GM23248 (cell line): ENCODE measurements at regions not wholly inside any gene's neighbourhood (a gene's known extent, or its start where the extent isn't known, plus 50 kb on each side); places are given as distances from the start of the nearest gene placed in this dataset.

ENCODE experiments used
- DNase-seq: peaks from one replicate; pipeline ENCODE4 v3.0.0-alpha.2; 2015
- H2AFZ ChIP-seq: fragments of 200-600 bp; sonication (generic); 2 replicates; pipeline ENCODE4 v1.6.1; 2016; ENCODE audit warnings: antibody characterized with exemption
- H3F3A ChIP-seq: fragments of 200-600 bp; sonication (generic); 2 replicates; pipeline ENCODE4 v1.6.1; 2016; ENCODE audit warnings: mild to moderate bottlenecking, antibody characterized with exemption, mixed run types; ENCODE audit not compliant: insufficient read depth
- H3K27ac ChIP-seq: fragments of 200-600 bp; sonication (generic); 2 replicates; pipeline ENCODE4 v1.5.1; 2016; ENCODE audit warnings: mild to moderate bottlenecking
- H3K27me3 ChIP-seq: fragments of 200-600 bp; sonication (generic); replicated peaks from 2 replicates; pipeline ENCODE4 v1.6.1; 2016; ENCODE audit warnings: mild to moderate bottlenecking; ENCODE audit not compliant: insufficient read depth
- H3K36me3 ChIP-seq: fragments of 200-600 bp; sonication (generic); 2 replicates; pipeline ENCODE4 v1.6.1; 2016; ENCODE audit warnings: low read depth, mild to moderate bottlenecking
- H3K4me1 ChIP-seq: fragments of 200-600 bp; sonication (generic); 2 replicates; pipeline ENCODE4 v1.6.1; 2016; ENCODE audit warnings: mild to moderate bottlenecking; ENCODE audit not compliant: insufficient read depth
- H3K4me2 ChIP-seq: fragments of 200-600 bp; sonication (generic); one replicate; pipeline ENCODE4 v1.6.1; 2016; ENCODE audit warnings: mild to moderate bottlenecking; ENCODE audit not compliant: unreplicated experiment
- H3K4me3 ChIP-seq: fragments of 200-600 bp; sonication (generic); 2 replicates; pipeline ENCODE4 v1.5.1; 2016; ENCODE audit warnings: mild to moderate bottlenecking
- H3K79me2 ChIP-seq: fragments of 200-600 bp; sonication (generic); 2 replicates; pipeline ENCODE4 v1.6.1; 2016; ENCODE audit warnings: mild to moderate bottlenecking; ENCODE audit not compliant: insufficient read depth
- H3K9ac ChIP-seq: fragments of 200-600 bp; sonication (generic); 2 replicates; pipeline ENCODE4 v1.6.1; 2016; ENCODE audit warnings: mild to moderate bottlenecking
- H3K9me2 ChIP-seq: fragments of 200-600 bp; sonication (generic); 2 replicates; pipeline ENCODE4 v1.6.1; 2016; ENCODE audit warnings: mixed run types, mild to moderate bottlenecking, moderate library complexity; ENCODE audit not compliant: insufficient read depth
- H3K9me3 ChIP-seq: fragments of 200-600 bp; sonication (generic); one replicate; pipeline ENCODE4 v1.6.1; 2017; ENCODE audit warnings: low read depth
- H4K20me1 ChIP-seq: fragments of 200-600 bp; sonication (generic); 2 replicates; pipeline ENCODE4 v1.6.0; 2016; ENCODE audit not compliant: insufficient read depth
- EZH2 ChIP-seq: fragments of 200-600 bp; sonication (generic); IDR thresholded peaks from 2 replicates; pipeline ENCODE4 v1.6.1; 2018; ENCODE audit warnings: antibody characterized with exemption, mild to moderate bottlenecking; ENCODE audit not compliant: insufficient read depth, poor library complexity, severe bottlenecking
- EZH2phosphoT487 ChIP-seq: fragments of 200-600 bp; sonication (generic); IDR thresholded peaks from 2 replicates; pipeline ENCODE4 v1.6.1; 2018; ENCODE audit warnings: antibody characterized with exemption, moderate library complexity, mild to moderate bottlenecking, low read depth; ENCODE audit not compliant: insufficient read depth
- WGBS, 2 experiments: methylation state at CpG; one replicate each; pipeline ENCODE4 v1.1.6; 2015 to 2017; ENCODE audit warnings: low lambda C conversion rate in 2 of 2, low coverage in 1 of 2; ENCODE audit errors: missing lambda C conversion rate in 2 of 2; 5-methylcytosine and 5-hydroxymethylcytosine counted together
- in situ Hi-C: fragments of 300-500 bp; cut with MboI; formaldehyde crosslinking; loops from 2 replicates; pipeline ENCODE4 v1.15.0; 2020

GRCh38 chr4:124943145-124943889 lies 230.8 kb upstream of the ANKRD50 start:
- no peak overlapping the region for H3K9ac ChIP-seq
- no peaks in the 10 kb centered on the region for H3K27me3 ChIP-seq
- H3K79me2 ChIP-seq, result no peaks in the 10 kb centered on the region
- in situ Hi-C loops, result no loop called here
- H3K4me2 ChIP-seq, result no peak overlapping the region
- peaks cover 14% of the 10 kb centered on the region for H3F3A ChIP-seq
- H3K9me3 ChIP-seq, result no peaks in the 10 kb centered on the region
- no peak overlapping the region for H3K4me3 ChIP-seq
- TF ChIP-seq EZH2phosphoT487 (no peak), EZH2 (no peak)
- peaks cover 50% of the 10 kb centered on the region for H3K4me1 ChIP-seq
- peak overlapping the region; percentile 63 for H3K27ac ChIP-seq
- peak; percentile 75 for DNase-seq
- H4K20me1 ChIP-seq, result no peaks in the 10 kb centered on the region
- 56 to 67% methylated on average over 11 of the region's 11 CpGs for WGBS, 2 experiments
- 0 out of 2 replicates have a peak overlapping the region, but pooled peaks have one; percentile 4 for H2AFZ ChIP-seq
- H3K36me3 ChIP-seq, result no peaks in the 10 kb centered on the region
- no peaks in the 10 kb centered on the region for H3K9me2 ChIP-seq

DNA sequence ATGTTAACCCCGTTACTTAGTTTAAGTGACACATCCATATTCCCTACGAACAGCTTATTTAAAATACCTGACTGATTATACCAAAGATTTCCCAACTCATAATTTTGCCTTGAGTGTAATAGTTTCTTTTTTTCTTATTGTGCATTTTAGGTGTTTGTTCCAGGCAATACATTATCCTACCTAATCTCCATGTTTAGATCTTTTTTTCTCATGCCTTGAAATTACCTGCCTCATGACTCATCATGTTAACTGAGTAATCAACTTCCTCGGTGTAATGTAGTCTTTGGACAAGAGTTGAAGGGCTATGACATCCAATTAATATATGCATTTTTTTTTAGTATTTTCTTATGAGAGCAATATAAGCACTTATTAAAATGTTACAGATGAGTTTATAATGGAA lies 228.7 kb upstream of the ANKRD50 start:
- in situ Hi-C loops, result no loop called here
- peak; percentile 19 for DNase-seq

DNA sequence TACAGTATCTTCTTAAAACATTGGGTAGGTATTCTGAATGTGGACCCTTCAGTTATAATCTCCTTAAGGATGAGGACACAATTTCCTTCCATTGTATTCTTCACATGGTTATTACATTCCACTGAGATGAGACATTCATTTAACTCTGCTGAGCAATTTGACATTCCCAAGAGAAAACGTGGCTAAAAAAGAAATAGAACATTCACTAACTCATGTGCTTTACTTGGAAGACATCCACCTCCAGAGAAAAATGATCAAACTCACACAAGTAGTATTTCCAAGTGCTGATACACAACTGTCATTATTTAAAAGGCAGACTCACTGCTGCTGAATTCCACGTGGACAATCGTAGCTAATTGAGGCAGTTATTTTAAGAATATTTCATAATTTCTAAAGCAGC lies 227.9 kb upstream of the ANKRD50 start:
- no peaks in the 10 kb centered on the region for H3K79me2 ChIP-seq
- peak overlapping the region; percentile 59 for H3K4me2 ChIP-seq
- peak overlapping the region; percentile 30; the same call in 1 of the 2 replicates for H3K9ac ChIP-seq
- H3K4me1 ChIP-seq, result peaks cover 41% of the 10 kb centered on the region
- H3K36me3 ChIP-seq, result no peaks in the 10 kb centered on the region
- 0% methylated on average over 3 of the region's 3 CpGs for WGBS, 2 experiments
- H2AFZ ChIP-seq, result no peak overlapping the region
- H3K9me3 ChIP-seq, result no peaks in the 10 kb centered on the region
- no peaks in the 10 kb centered on the region for H3K9me2 ChIP-seq
- H3K27ac ChIP-seq, result peak overlapping the region; percentile 60
- no peak for TF ChIP-seq EZH2
- TF ChIP-seq EZH2phosphoT487, result no peak
- no peaks in the 10 kb centered on the region for H3K27me3 ChIP-seq
- in situ Hi-C loops, result no loop called here
- peaks cover 14% of the 10 kb centered on the region for H3F3A ChIP-seq
- H3K4me3 ChIP-seq, result 0 out of 2 replicates have a peak overlapping the region, but pooled peaks have one; percentile 1
- H4K20me1 ChIP-seq, result no peaks in the 10 kb centered on the region
- DNase-seq, result peak; percentile 95

More for the DNA sequence above, 228.7 kb upstream of the ANKRD50 start:
- no peaks in the 10 kb centered on the region for H3K79me2 ChIP-seq
- TF ChIP-seq EZH2phosphoT487, result no peak
- TF ChIP-seq EZH2, result no peak
- H3K36me3 ChIP-seq, result no peaks in the 10 kb centered on the region
- H3K9me3 ChIP-seq, result no peaks in the 10 kb centered on the region
- H3K27me3 ChIP-seq, result no peaks in the 10 kb centered on the region
- H3K9ac ChIP-seq, result peak overlapping the region; percentile 30; the same call in 1 of the 2 replicates
- H4K20me1 ChIP-seq, result no peaks in the 10 kb centered on the region
- H3K9me2 ChIP-seq, result no peaks in the 10 kb centered on the region
- H3K4me1 ChIP-seq, result peaks cover 42% of the 10 kb centered on the region
- H3F3A ChIP-seq, result peaks cover 14% of the 10 kb centered on the region
- H3K4me2 ChIP-seq, result peak overlapping the region; percentile 59
- no peak overlapping the region for H3K4me3 ChIP-seq
- no peak overlapping the region for H2AFZ ChIP-seq
- 33 to 44% methylated on average over 3 of the region's 3 CpGs for whole genome bisulfite sequencing, 2 experiments
- peak overlapping the region; percentile 60 for H3K27ac ChIP-seq

DNA sequence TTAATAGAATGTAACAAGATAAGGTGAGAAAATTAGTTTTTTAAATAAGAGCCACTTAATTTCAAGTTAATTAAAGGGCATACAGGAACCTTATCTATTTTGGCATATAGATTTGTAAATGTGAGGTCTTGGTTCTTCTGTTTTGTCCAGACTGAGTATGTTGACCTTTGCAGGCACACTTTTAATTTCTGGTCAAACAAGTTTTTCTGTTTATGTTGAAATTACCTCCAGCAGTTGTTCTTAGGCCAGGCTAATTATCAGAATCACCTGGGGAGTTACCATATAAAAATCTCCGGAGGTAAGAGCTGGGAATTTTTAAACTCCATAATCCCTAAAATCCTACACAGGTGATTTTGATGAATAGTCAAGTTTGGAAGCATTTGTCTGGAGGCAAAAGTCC lies 227.4 kb upstream of the ANKRD50 start:
- no peaks in the 10 kb centered on the region for H3K27me3 ChIP-seq
- H3K36me3 ChIP-seq, result no peaks in the 10 kb centered on the region
- no peaks in the 10 kb centered on the region for H3K9me2 ChIP-seq
- no peaks in the 10 kb centered on the region for H3K9me3 ChIP-seq
- no peaks in the 10 kb centered on the region for H3K79me2 ChIP-seq
- H3K9ac ChIP-seq, result no peak overlapping the region
- H3F3A ChIP-seq, result peaks cover 14% of the 10 kb centered on the region
- H2AFZ ChIP-seq, result no peak overlapping the region
- WGBS, 2 experiments, result 74 to 77% methylated on average over 1 of the region's 1 CpG
- H3K27ac ChIP-seq, result peak overlapping the region; percentile 55
- no peak for TF ChIP-seq EZH2phosphoT487
- TF ChIP-seq EZH2, result no peak
- DNase-seq, result no peak
- H3K4me2 ChIP-seq, result peak overlapping the region; percentile 34
- no peaks in the 10 kb centered on the region for H4K20me1 ChIP-seq
- H3K4me1 ChIP-seq, result peaks cover 40% of the 10 kb centered on the region
- in situ Hi-C loops, result no loop called here
- no peak overlapping the region for H3K4me3 ChIP-seq
